Astrocyte (in vitro differentiated cells and primary cell): ENCODE measurements at regions not wholly inside any gene's neighbourhood (a gene's known extent, or its start where the extent isn't known, plus 50 kb on each side); places are given as distances from the start of the nearest gene placed in this dataset.

ENCODE experiments used
- DNase-seq: peaks from one replicate; pipeline ENCODE4 v3.0.0-alpha.2; 2010; ENCODE audit warnings: low read depth
- FAIRE-seq: peaks from 2 replicates; lab custom pipeline; 2011; peaks lifted over from hg19 to GRCh38; lab: Jason Lieb, UNC
- H2AFZ ChIP-seq: 2 replicates; pipeline ENCODE4 v1.6.0; 2012; ENCODE audit warnings: low read depth, low read length, inconsistent platforms
- H3K27ac ChIP-seq: 2 replicates; pipeline ENCODE4 v1.5.1; 2011; ENCODE audit warnings: low read depth, low read length, inconsistent platforms
- H3K27me3 ChIP-seq: 2 replicates; pipeline ENCODE4 v1.6.0; 2011; ENCODE audit warnings: low read length, inconsistent platforms; ENCODE audit not compliant: insufficient read depth
- H3K36me3 ChIP-seq: 2 replicates; pipeline ENCODE4 v1.5.1; 2011; ENCODE audit warnings: low read length, inconsistent platforms; ENCODE audit not compliant: insufficient read depth
- H3K4me1 ChIP-seq: 2 replicates; pipeline ENCODE4 v1.5.1; 2011; ENCODE audit warnings: low read length, inconsistent platforms; ENCODE audit not compliant: insufficient read depth
- H3K4me2 ChIP-seq: 2 replicates; pipeline ENCODE4 v1.6.0; 2012; ENCODE audit warnings: low read length, inconsistent platforms
- H3K4me3 ChIP-seq: 2 replicates; pipeline ENCODE4 v1.5.1; 2011; ENCODE audit warnings: low read depth, mild to moderate bottlenecking, low read length, inconsistent platforms; ENCODE audit not compliant: insufficient read depth
- H3K79me2 ChIP-seq: 2 replicates; pipeline ENCODE4 v1.6.0; 2012; ENCODE audit warnings: mild to moderate bottlenecking, low read length, inconsistent platforms; ENCODE audit not compliant: insufficient read depth
- H3K9ac ChIP-seq: 2 replicates; pipeline ENCODE4 v1.6.0; 2012; ENCODE audit warnings: mild to moderate bottlenecking, low read length, inconsistent platforms
- H3K9me3 ChIP-seq: 2 replicates; pipeline ENCODE4 v1.5.1; 2012; ENCODE audit warnings: low read depth, mild to moderate bottlenecking, low read length, inconsistent platforms; ENCODE audit not compliant: insufficient read depth
- H4K20me1 ChIP-seq: 2 replicates; pipeline ENCODE4 v1.6.0; 2012; ENCODE audit warnings: low read length, inconsistent platforms; ENCODE audit not compliant: insufficient read depth
- H3K27ac Mint-ChIP-seq: one replicate; pipeline ENCODE4 v1.8.0; 2021; ENCODE audit warnings: mild to moderate bottlenecking, mixed read lengths; ENCODE audit not compliant: unreplicated experiment
- H3K27me3 Mint-ChIP-seq: one replicate; pipeline ENCODE4 v1.8.0; 2021; ENCODE audit warnings: low read depth, mixed read lengths; ENCODE audit not compliant: unreplicated experiment
- H3K36me3 Mint-ChIP-seq: one replicate; pipeline ENCODE4 v1.8.0; 2021; ENCODE audit warnings: low read depth, mixed read lengths; ENCODE audit not compliant: unreplicated experiment
- H3K4me1 Mint-ChIP-seq: one replicate; pipeline ENCODE4 v1.8.0; 2021; ENCODE audit warnings: low read depth, mixed read lengths; ENCODE audit not compliant: unreplicated experiment
- H3K4me3 Mint-ChIP-seq: one replicate; pipeline ENCODE4 v1.8.0; 2021; ENCODE audit warnings: mild to moderate bottlenecking, moderate library complexity, mixed read lengths; ENCODE audit not compliant: unreplicated experiment
- H3K9me3 Mint-ChIP-seq: one replicate; pipeline ENCODE4 v1.8.0; 2021; ENCODE audit warnings: mild to moderate bottlenecking, mixed read lengths; ENCODE audit not compliant: unreplicated experiment
- CTCF ChIP-seq: IDR thresholded peaks from 2 replicates; pipeline ENCODE4 v1.5.1; 2011; ENCODE audit warnings: low read depth, mild to moderate bottlenecking, inconsistent platforms, low read length, moderate library complexity; ENCODE audit not compliant: insufficient read depth
- EZH2 ChIP-seq: IDR thresholded peaks from 2 replicates; pipeline ENCODE4 v1.6.1; 2012; ENCODE audit warnings: mild to moderate bottlenecking, low read length, inconsistent platforms; ENCODE audit not compliant: insufficient read depth

GRCh38 chr3:187798531-187799530, 53.6 kb upstream of the BCL6 start:
- H3K79me2 ChIP-seq, result no peaks in the 10 kb centered on the region
- peaks cover 3% of the 10 kb centered on the region for H3K9me3 Mint-ChIP-seq
- H4K20me1 ChIP-seq, result no peaks in the 10 kb centered on the region
- peaks cover 28% of the 10 kb centered on the region for H3K27me3 Mint-ChIP-seq
- no peak overlapping the region for H3K9ac ChIP-seq
- H3K27ac Mint-ChIP-seq, result no peak overlapping the region
- H3K4me3 Mint-ChIP-seq, result no peak overlapping the region
- FAIRE-seq (no peak), DNase-seq (no peak)
- no peaks in the 10 kb centered on the region for H3K4me1 ChIP-seq
- no peak overlapping the region for H3K4me3 ChIP-seq
- no peak overlapping the region for H2AFZ ChIP-seq
- H3K36me3 Mint-ChIP-seq, result no peaks in the 10 kb centered on the region
- no peak overlapping the region for H3K4me2 ChIP-seq
- no peaks in the 10 kb centered on the region for H3K4me1 Mint-ChIP-seq
- H3K27ac ChIP-seq, result no peak overlapping the region
- no peaks in the 10 kb centered on the region for H3K36me3 ChIP-seq
- H3K9me3 ChIP-seq, result no peaks in the 10 kb centered on the region
- peaks cover 1% of the 10 kb centered on the region for H3K27me3 ChIP-seq
- TF ChIP-seq CTCF (no peak), EZH2 (no peak)

GRCh38 chr3:187799942-187800641, 54.8 kb upstream of the BCL6 start:
- no peak overlapping the region for H3K4me2 ChIP-seq
- no peak overlapping the region for H3K27ac ChIP-seq
- no peaks in the 10 kb centered on the region for H3K9me3 ChIP-seq
- H3K4me3 Mint-ChIP-seq, result no peak overlapping the region
- H3K4me1 Mint-ChIP-seq, result no peaks in the 10 kb centered on the region
- H2AFZ ChIP-seq, result no peak overlapping the region
- H3K9ac ChIP-seq, result no peak overlapping the region
- FAIRE-seq, result no peak
- no peaks in the 10 kb centered on the region for H3K79me2 ChIP-seq
- H3K27me3 Mint-ChIP-seq, result peaks cover 25% of the 10 kb centered on the region
- no peak overlapping the region for H3K4me3 ChIP-seq
- no peaks in the 10 kb centered on the region for H3K36me3 Mint-ChIP-seq
- no peak overlapping the region for H3K27ac Mint-ChIP-seq
- H3K4me1 ChIP-seq, result no peaks in the 10 kb centered on the region
- no peaks in the 10 kb centered on the region for H4K20me1 ChIP-seq
- TF ChIP-seq CTCF (no peak), EZH2 (no peak)
- H3K9me3 Mint-ChIP-seq, result no peaks in the 10 kb centered on the region
- H3K36me3 ChIP-seq, result no peaks in the 10 kb centered on the region
- DNase-seq, result no peak
- H3K27me3 ChIP-seq, result peaks cover 4% of the 10 kb centered on the region
